GM10248 (cell line): ENCODE measurements at regions not wholly inside any gene's neighbourhood (a gene's known extent, or its start where the extent isn't known, plus 50 kb on each side); places are given as distances from the start of the nearest gene placed in this dataset.

Experiments
- CTCF ChIA-PET: fragments of 300-600 bp; sonication (Branson Sonifier 250); formaldehyde crosslinking; extraction: SDS; loops from one replicate; lab custom pipeline; 2021; ENCODE audit warnings: antibody characterized with exemption; lab: Yijun Ruan, JAX
- POLR2A ChIA-PET: fragments of 350-650 bp; sonication (Branson Sonifier 250); formaldehyde crosslinking; extraction: SDS; loops from one replicate; lab custom pipeline; 2020; ENCODE audit warnings: antibody characterized with exemption; lab: Yijun Ruan, JAX
- DNase-seq: peaks from one replicate; pipeline ENCODE4 v3.0.0; 2012; ENCODE audit errors: extremely low spot score
- CTCF ChIP-seq: IDR thresholded peaks from 2 replicates; pipeline ENCODE4 v1.5.1; 2012; ENCODE audit warnings: mild to moderate bottlenecking, low read depth; ENCODE audit errors: extremely low read depth, missing control alignments, control extremely low read depth

- POLR2A ChIA-PET, result no interaction called here
- DNase-seq, result no peak
- CTCF ChIA-PET, result no interaction called here
- TF ChIP-seq CTCF, result no peak
Observed at GRCh38 chr9:7965063-7965462, 165.5 kb upstream of the DMAC1 start.

DNA sequence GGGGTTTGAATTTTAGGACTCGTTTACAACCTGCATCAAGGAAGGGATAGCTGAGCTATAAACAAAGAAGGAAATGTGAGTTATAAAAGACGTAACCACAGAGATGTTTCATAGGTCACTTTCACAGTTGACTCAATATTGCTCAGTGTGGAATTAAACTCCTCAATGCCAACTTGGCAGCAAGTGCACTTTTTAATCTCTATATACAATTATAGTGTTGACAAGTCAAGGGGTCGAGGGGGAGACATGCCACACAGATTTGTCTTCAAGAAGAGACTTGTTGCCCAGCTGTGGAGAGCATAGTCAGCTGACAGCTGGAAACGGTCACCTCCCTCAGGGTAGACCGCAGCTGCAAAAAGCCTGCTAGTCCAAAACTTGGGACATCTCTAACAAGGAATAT, 163.4 kb upstream of the DMAC1 start:
- POLR2A ChIA-PET, result no interaction called here
- no peak for DNase-seq

DNA sequence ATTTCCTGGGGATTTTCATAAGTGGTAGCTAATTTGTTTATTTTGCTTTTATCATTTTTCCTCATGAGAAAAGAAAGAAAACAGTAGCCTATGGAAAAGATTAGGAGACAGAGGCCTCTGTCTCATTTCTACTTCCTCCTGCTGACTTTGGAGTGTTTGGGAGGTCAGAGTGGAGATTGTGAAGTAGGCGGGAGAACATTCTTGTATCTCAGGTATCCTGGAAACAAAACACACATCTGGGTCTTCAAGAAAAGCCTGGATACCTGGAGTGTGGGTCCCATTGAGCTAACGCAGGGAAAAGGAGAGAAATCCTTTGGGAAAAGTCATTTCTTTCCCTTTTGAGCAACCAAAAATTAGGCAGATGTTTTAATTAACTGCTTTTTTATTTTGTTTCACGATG, 161.5 kb upstream of the DMAC1 start:
- ChIA-PET POLR2A (no interaction called here), CTCF (interaction anchor here (1.1 to 1.5 kb wide), 2 partner anchors 9 to 18 kb away, joined by 4 read pairs; no protein-coding TSS in a partner anchor)
- TF ChIP-seq CTCF, result no peak
- no peak for DNase-seq

More for the DNA sequence above, 163.4 kb upstream of the DMAC1 start:
- TF ChIP-seq CTCF, result no peak
- CTCF ChIA-PET, result interaction anchor here (0.9 kb wide), 1 partner anchor 21 kb away, joined by 4 read pairs; no protein-coding TSS in a partner anchor

- no peak for TF ChIP-seq CTCF
- ChIA-PET POLR2A (no interaction called here), CTCF (no interaction called here)
- no peak for DNase-seq
Observed at GRCh38 chr9:7960320-7961050, 160.9 kb upstream of the DMAC1 start.

GRCh38 chr9:7957803-7958202, 158.2 kb upstream of the DMAC1 start:
- ChIA-PET POLR2A (no interaction called here), CTCF (interaction anchor here (0.6 to 1.8 kb wide), 4 partner anchors 9 to 57 kb away, joined by 3 to 4 read pairs (median 3); no protein-coding TSS in a partner anchor)
- no peak for TF ChIP-seq CTCF
- DNase-seq, result no peak

GRCh38 chr9:7947577-7947976, 148.0 kb upstream of the DMAC1 start:
- no peak for TF ChIP-seq CTCF
- ChIA-PET CTCF (interaction anchor here (0.8 to 1.3 kb wide), 2 partner anchors 11 to 21 kb away, joined by 3 to 4 read pairs; no protein-coding TSS in a partner anchor), POLR2A (no interaction called here)
- no peak for DNase-seq
